ENCODE measurements at regions not wholly inside any gene's neighbourhood (a gene's known extent, or its start where the extent isn't known, plus 50 kb on each side); places are given as distances from the start of the nearest gene placed in this dataset.

- Histone ChIP-seq H3K4me2 (no peak overlapping the region), H3K79me2 (ENCODE audit: insufficient read depth) (no peaks in the 10 kb centered on the region), H3K9me3 (0 out of 2 replicates have a peak, but pooled peaks cover 3% of the 10 kb centered on the region), H4K20me1 (ENCODE audit: insufficient read depth) (no peaks in the 10 kb centered on the region), H3K9me2 (no peaks in the 10 kb centered on the region), H3K4me1 (ENCODE audit: control insufficient read depth in 1 of 2, insufficient read depth in 2 of 2, low read depth in 1 of 2, low read length in 1 of 2) (peaks cover 0 to 4% of the 10 kb centered on the region in 2 experiments; a peak in 1 of 4 replicates), H3F3A (replicated peaks; ENCODE audit: insufficient read depth) (no peaks in the 10 kb centered on the region), H3K27ac (ENCODE audit: low read depth in 2 of 2, low read length in 1 of 2) (no peak overlapping the region), H3K9ac (no peak overlapping the region), H3K27me3 (ENCODE audit: insufficient read depth) (no peaks in the 10 kb centered on the region), H2AFZ (ENCODE audit: low read depth) (no peak overlapping the region), H3K36me3 (replicated peaks in 1 of 2; ENCODE audit: control insufficient read depth in 1 of 2, insufficient read depth in 2 of 2, low read length in 1 of 2) (no peaks in the 10 kb centered on the region), H3K4me3 (ENCODE audit: low read depth in 2 of 2, low read length in 1 of 2) (no peak overlapping the region)
- POLR2A ChIA-PET = no interaction called here
- TF ChIP-seq USF2 (IDR thresholded peaks at IDR 0.05; ENCODE audit: borderline replicate concordance, low read depth, low read length) (no peak), ELF1 (IDR thresholded peaks at IDR 0.05) (no peak), MEF2A (IDR thresholded peaks at IDR 0.05; ENCODE audit: borderline replicate concordance, low read depth) (no peak), FOXM1 (IDR thresholded peaks at IDR 0.05; ENCODE audit: low read depth) (no peak), SMC3 (IDR thresholded peaks at IDR 0.05; ENCODE audit: low read depth, low read length) (no peak), RXRA (IDR thresholded peaks at IDR 0.05; ENCODE audit: borderline replicate concordance, low read depth) (no peak)
- no peak for DNase-seq
- WGBS (ENCODE audit: low lambda C conversion rate) = 89% methylated on average over 8 of the region's 8 CpGs
- CTCF ChIA-PET = no interaction called here
These were observed 232.3 kb upstream of the PAPPA start for GRCh38 chr9:115921301-115921700.

DNA sequence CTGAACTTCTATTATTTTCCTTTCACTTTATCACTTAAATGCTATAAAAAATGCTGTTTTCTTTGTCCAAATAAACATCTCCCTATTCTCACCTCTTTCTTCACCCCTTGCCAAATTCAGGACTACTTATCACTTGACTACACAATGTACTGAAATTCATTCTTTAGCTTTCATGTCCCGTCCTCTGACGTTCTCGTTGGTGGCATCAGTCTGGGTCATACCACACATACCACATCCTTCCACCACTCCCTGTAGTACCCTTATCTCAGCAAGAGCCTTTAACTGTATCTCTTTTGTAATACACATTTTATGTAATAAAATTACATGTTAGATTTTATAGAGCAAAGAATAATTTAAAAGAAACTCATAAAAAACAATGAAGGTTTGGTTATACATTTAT lies 231.1 kb upstream of the PAPPA start:
- POLR2A ChIA-PET = no interaction called here
- Histone ChIP-seq H3K79me2 (ENCODE audit: insufficient read depth) (no peaks in the 10 kb centered on the region), H3F3A (replicated peaks; ENCODE audit: insufficient read depth) (no peaks in the 10 kb centered on the region), H3K9me2 (no peaks in the 10 kb centered on the region), H4K20me1 (ENCODE audit: insufficient read depth) (no peaks in the 10 kb centered on the region), H3K4me2 (no peak overlapping the region), H3K4me3 (ENCODE audit: low read depth in 2 of 2, low read length in 1 of 2) (no peak overlapping the region), H3K27ac (ENCODE audit: low read depth in 2 of 2, low read length in 1 of 2) (no peak overlapping the region), H3K36me3 (replicated peaks in 1 of 2; ENCODE audit: control insufficient read depth in 1 of 2, insufficient read depth in 2 of 2, low read length in 1 of 2) (no peaks in the 10 kb centered on the region), H3K9ac (no peak overlapping the region), H3K4me1 (ENCODE audit: control insufficient read depth in 1 of 2, insufficient read depth in 2 of 2, low read depth in 1 of 2, low read length in 1 of 2) (peaks cover 0 to 4% of the 10 kb centered on the region in 2 experiments; a peak in 1 of 4 replicates), H2AFZ (ENCODE audit: low read depth) (no peak overlapping the region), H3K9me3 (0 out of 2 replicates have a peak, but pooled peaks cover 3% of the 10 kb centered on the region), H3K27me3 (ENCODE audit: insufficient read depth) (no peaks in the 10 kb centered on the region)
- no peak for TF ChIP-seq TCF12 (IDR thresholded peaks at IDR 0.05)
- TF ChIP-seq JUND (IDR thresholded peaks at IDR 0.05) = no peak
- no peak for TF ChIP-seq SIN3A (IDR thresholded peaks at IDR 0.05; ENCODE audit: borderline replicate concordance, low read depth, low read length)
- no peak for TF ChIP-seq MXI1 (IDR thresholded peaks at IDR 0.05; ENCODE audit: low read depth, low read length)
- TF ChIP-seq CHD2 (IDR thresholded peaks at IDR 0.05; ENCODE audit: low read length, partially characterized antibody) = no peak
- TF ChIP-seq RAD21 (IDR thresholded peaks at IDR 0.05; ENCODE audit: low read length) = no peak
- no peak for TF ChIP-seq NRF1 (IDR thresholded peaks at IDR 0.05; ENCODE audit: low read depth, low read length)
- CTCF ChIA-PET = no interaction called here
- 96% methylated on average over 3 of the region's 3 CpGs for WGBS (ENCODE audit: low lambda C conversion rate)
- DNase-seq = no peak

GRCh38 chr9:115923410-115923809 lies 230.2 kb upstream of the PAPPA start:
- H3K9me3 ChIP-seq = 0 out of 2 replicates have a peak, but pooled peaks cover 3% of the 10 kb centered on the region
- H3K4me3 ChIP-seq (ENCODE audit: low read depth in 2 of 2, low read length in 1 of 2) = no peak overlapping the region
- no peaks in the 10 kb centered on the region for H3F3A ChIP-seq (replicated peaks; ENCODE audit: insufficient read depth)
- H2AFZ ChIP-seq (ENCODE audit: low read depth) = no peak overlapping the region
- H3K79me2 ChIP-seq (ENCODE audit: insufficient read depth) = no peaks in the 10 kb centered on the region
- no peaks in the 10 kb centered on the region for H4K20me1 ChIP-seq (ENCODE audit: insufficient read depth)
- H3K36me3 ChIP-seq (replicated peaks in 1 of 2; ENCODE audit: control insufficient read depth in 1 of 2, insufficient read depth in 2 of 2, low read length in 1 of 2) = no peaks in the 10 kb centered on the region
- ChIA-PET POLR2A (no interaction called here), CTCF (no interaction called here)
- peak overlapping the region in 1 of 2 experiments; percentile 28; a peak in 1 of 4 replicates for H3K27ac ChIP-seq (ENCODE audit: low read depth in 2 of 2, low read length in 1 of 2)
- H3K9ac ChIP-seq = no peak overlapping the region
- H3K27me3 ChIP-seq (ENCODE audit: insufficient read depth) = no peaks in the 10 kb centered on the region
- no peak overlapping the region for H3K4me2 ChIP-seq
- WGBS (ENCODE audit: low lambda C conversion rate) = 100% methylated on average over 1 of the region's 1 CpG
- peaks cover 0 to 4% of the 10 kb centered on the region in 2 experiments; a peak in 1 of 4 replicates for H3K4me1 ChIP-seq (ENCODE audit: control insufficient read depth in 1 of 2, insufficient read depth in 2 of 2, low read depth in 1 of 2, low read length in 1 of 2)
- no peak for DNase-seq
- H3K9me2 ChIP-seq = 0 out of 2 replicates have a peak, but pooled peaks cover 3% of the 10 kb centered on the region
- no peak for TF ChIP-seq SMC3 (IDR thresholded peaks at IDR 0.05; ENCODE audit: low read depth, low read length)
- no peak for TF ChIP-seq SIN3A (IDR thresholded peaks at IDR 0.05; ENCODE audit: borderline replicate concordance, low read depth, low read length)
- TF ChIP-seq NRF1 (IDR thresholded peaks at IDR 0.05; ENCODE audit: low read depth, low read length) = no peak
- TF ChIP-seq FOXJ3 (CRISPR knock-in tag; IDR thresholded peaks at IDR 0.05) = no peak
- no peak for TF ChIP-seq YY1 (IDR thresholded peaks at IDR 0.05; ENCODE audit: low read depth)
- TF ChIP-seq, protein P1, sequence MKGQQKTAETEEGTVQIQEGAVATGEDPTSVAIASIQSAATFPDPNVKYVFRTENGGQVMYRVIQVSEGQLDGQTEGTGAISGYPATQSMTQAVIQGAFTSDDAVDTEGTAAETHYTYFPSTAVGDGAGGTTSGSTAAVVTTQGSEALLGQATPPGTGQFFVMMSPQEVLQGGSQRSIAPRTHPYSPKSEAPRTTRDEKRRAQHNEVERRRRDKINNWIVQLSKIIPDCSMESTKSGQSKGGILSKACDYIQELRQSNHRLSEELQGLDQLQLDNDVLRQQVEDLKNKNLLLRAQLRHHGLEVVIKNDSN (IDR thresholded peaks at IDR 0.05; ENCODE audit: borderline replicate concordance, low read depth) = no peak
- TF ChIP-seq JUND (IDR thresholded peaks at IDR 0.05) = no peak
- no peak for TF ChIP-seq ELF1 (IDR thresholded peaks at IDR 0.05)
- TF ChIP-seq MEF2A (IDR thresholded peaks at IDR 0.05; ENCODE audit: borderline replicate concordance, low read depth) = no peak
- no peak for TF ChIP-seq EP300 (IDR thresholded peaks at IDR 0.05; ENCODE audit: borderline replicate concordance in 1 of 2, low read depth in 1 of 2, low read length in 1 of 2)
- no peak for TF ChIP-seq FOSL2 (IDR thresholded peaks at IDR 0.05; ENCODE audit: borderline replicate concordance, low read depth)
- TF ChIP-seq RAD21 (IDR thresholded peaks at IDR 0.05; ENCODE audit: low read length) = no peak
- no peak for TF ChIP-seq GATA2 (CRISPR knock-in tag; IDR thresholded peaks at IDR 0.05)

Measured in SK-N-SH (cell line).